Posterior vena cava (tissue), 2 donors: ENCODE measurements at regions not wholly inside any gene's neighbourhood (a gene's known extent, or its start where the extent isn't known, plus 50 kb on each side); places are given as distances from the start of the nearest gene placed in this dataset.

Experiments
- DNase-seq: peaks from one replicate; pipeline ENCODE4 v3.0.0-alpha.2; 2020; ENCODE audit warnings: low spot score
- intact Hi-C, 2 donors: fragments of 100-400 bp; cut with DNase I; formaldehyde crosslinking; loops; one replicate each; pipeline versions ENCODE4 v1.14.1 to v1.14.2; 2022 to 2023
- donor health status: DM: yes; HTN: yes; CAD: no.
- donor health status: DM: yes; HTN: yes; CAD: no.

DNA sequence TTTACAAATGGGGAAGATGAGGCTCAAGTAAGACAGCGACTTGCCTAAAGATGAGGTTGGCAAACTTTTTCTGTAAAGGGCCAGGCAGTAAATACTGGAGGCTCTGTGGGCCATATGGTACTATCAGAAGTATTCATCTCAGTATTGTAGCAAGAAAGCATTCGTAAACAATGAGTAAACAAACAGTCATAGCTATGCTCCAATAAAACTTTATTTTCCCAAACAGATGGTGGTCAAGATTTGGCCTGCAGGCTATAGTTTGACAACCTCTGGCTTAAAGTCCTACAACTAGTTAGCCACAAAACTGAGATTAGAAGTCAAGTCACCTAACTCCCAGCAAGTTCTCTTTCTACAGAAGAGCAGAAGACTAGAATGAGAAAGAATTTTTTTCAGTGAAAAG, 177.0 kb upstream of the NECTIN3 start:
- DNase-seq = no peak
- intact Hi-C loops = loop anchor here in 1 of 2 donors (10.0 kb wide), 1 partner anchor 1730 kb away; no protein-coding TSS in a partner anchor

DNA sequence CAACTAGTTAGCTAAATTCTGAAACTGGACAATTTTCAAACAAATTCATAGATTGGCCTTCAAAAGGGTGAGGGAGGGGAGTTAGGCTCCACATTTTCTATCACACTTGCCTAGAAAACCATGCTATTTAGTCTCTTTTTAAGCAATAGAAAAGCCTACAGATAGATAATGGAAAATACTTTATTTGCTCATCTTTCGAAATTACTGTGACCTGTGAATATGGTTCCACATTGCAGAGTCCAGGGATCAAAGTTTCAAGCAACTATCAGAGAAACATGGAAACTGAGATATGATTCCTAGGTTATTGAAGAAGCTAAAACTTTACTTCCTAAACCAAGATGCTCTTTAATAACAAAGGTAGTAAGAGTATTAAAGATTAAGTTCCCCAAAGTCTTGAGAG, 176.6 kb upstream of the NECTIN3 start:
- intact Hi-C loops = loop anchor here in 1 of 2 donors (10.0 kb wide), 1 partner anchor 1730 kb away; no protein-coding TSS in a partner anchor
- DNase-seq = no peak

DNA sequence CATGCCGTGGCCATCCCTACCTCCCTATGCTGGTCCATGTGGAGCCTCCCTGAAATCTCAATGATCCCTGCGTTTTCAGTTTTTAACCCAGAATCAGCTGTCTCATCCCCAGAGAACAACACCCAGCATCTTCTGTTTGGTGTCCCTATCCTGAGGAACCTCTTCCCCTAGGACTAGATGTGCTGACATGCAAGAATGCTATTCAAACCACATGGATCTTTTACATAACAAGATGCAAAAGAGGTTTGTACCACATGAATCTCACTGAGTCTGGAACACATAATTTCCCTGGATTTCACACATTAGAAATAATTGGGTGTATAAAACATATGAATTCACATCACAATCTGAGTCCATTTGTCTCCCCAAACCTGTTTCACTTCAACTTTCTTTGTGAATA, 174.6 kb upstream of the NECTIN3 start:
- no peak for DNase-seq
- intact Hi-C loops = loop anchor here in 1 of 2 donors (10.0 kb wide), 1 partner anchor 1732 kb away; no protein-coding TSS in a partner anchor

DNA sequence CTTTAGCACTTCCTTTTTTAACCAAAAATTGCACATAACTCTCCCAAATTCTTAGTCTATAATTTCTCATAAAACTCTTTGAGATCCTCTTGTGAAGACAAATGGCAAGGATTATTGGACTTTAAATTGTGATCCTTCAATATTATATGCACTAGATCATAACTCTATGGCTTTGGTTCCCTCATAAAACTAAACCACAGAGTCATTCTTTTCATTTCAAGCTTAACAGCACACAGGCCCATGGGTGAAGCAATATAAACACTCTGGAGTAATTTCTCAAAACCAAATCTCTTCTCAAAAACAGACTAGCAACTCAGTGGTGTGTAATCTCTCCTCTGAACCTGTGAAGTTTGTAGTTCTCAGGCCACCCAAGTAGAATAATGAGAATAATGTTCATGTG, 171.0 kb upstream of the NECTIN3 start:
- intact Hi-C loops = no loop called here
- no peak for DNase-seq

DNA sequence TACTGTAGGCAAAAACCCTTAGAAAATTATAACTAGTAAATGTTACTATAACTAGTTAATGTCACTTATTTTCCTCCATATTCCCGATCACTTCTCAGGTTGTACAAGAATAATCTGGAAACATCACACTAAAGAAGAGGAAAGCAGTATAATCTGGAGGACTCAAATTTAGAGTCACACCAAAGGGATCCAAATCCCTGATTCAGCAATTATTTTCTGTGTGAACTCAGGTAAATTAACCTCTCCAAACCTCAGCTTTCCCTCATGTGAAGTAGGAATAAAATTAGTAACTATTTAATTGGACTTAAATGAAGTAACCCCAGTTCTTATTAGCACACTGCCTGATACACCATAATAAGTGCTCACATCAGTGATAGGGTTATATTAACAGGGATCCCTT, 170.1 kb upstream of the NECTIN3 start:
- intact Hi-C loops = no loop called here
- no peak for DNase-seq

DNA sequence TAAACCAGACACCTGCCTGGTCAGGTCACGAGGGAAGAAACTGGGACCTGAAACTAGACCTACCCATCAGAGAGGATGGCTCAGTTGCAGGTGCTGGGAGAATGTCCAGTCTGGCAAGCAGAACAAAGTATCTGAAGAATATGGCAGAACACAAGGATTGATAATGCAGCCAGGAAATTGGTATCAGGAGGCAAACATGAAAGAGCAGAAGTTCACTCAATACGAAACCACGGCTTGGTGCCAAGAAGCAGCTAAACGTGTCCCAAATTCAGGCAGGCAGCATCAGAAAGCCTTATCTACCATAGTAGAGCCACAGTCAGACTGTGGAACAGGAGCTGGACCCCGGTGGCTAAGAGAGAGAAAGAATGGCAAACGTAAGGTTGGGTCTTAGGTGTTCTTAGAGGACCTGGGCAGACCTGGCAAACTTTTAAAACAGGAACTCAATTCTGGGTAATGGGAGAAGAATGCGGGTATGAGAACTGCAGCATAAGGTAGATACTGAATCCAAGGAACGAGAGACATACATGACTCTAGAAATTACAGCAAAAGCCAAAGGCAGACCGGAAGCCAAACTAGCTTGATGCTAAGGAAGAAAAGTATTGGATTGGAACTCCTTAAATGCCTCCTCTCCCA, 169.0 kb upstream of the NECTIN3 start:
- intact Hi-C loops = no loop called here
- DNase-seq = no peak

DNA sequence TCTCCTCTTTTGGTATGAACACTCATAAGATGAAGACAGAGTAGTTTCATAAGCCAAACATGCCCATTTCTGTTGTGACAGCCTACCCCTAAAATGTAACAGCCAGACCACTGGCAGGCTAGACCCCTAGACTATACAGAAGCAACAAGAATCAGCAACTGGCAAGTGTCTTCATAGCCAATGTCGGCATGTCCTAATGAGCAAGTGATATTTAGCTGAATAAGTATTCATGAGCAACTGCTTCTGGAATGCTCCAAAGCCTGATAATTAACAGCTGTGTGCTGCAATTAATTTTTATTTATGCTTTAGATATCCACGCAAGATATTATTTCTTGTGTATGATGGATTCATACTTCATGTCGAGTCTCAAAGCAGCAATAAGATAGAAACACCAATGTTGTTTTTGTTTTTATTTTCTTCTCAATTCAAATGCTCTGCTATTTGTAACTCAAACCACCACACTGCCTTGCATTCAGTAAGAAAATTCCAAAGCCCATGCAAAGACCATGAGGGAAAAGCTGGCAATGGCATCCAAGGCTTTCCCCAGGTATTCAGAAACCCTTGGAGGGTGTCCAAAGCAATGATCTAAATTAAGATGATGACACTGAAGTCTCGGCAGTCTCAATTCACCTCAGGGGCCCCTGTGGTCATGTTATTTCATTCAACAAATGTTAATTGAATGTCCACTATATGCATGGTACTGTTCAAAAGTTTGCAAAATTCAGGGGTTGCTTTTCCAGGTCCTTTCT, 167.7 kb upstream of the NECTIN3 start:
- no peak for DNase-seq
- intact Hi-C loops = no loop called here

DNA sequence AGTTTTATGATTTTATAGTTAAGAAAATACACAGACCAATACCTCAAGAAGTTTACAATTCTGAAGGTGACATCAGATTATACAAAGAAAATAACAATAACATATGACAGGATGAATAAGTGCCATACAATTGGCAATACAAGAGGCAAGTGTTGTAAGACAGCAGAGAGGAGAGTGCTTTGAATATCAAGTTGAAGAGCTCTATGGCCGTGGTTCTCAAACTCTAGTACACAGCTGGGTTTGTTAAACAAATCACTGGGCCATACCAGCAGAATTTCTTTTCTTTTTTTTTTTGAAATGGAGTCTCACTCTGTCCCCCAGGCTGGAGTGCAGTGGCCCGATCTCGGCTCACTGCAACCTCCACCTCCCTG, 167.1 kb upstream of the NECTIN3 start:
- no peak for DNase-seq
- intact Hi-C loops = no loop called here

DNA sequence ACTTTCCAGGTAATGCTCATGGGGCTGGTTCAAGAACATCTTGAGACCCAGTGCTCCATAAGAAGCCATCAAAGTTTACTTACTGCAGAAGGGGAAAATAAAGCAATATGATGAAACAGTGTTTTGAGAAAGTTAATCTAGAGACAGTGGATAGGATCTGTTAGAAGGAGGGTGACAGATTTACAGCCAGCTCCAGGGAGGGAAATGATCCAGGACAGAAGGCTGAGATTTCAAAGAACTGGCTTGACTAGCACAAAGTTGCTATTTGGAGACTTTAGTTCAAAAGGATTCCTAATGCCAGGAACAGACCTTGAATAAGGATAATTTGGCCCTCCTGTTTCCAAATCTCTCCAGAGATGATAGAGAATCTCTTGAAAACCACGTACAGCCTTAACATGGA, 166.5 kb upstream of the NECTIN3 start:
- intact Hi-C loops = no loop called here
- no peak for DNase-seq

DNA sequence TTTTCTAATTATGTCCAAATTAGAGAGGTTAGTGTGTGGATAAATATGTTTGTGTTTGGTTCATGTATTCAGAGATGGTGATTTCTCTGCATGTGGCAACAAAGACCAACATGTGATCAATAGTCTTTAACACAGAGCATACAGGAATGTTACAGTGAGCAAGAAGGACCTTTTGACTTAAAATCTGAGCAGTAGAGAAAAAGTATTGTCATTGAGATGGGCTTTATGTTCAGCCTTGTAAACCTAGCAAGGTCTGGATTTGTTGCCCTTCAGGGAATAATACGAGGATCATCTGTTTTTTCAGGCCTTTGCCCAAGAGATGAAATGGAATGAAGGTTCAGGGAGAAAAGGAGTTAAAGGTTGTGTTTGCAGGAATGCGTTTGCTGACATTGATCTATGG, 161.8 kb upstream of the NECTIN3 start:
- intact Hi-C loops = no loop called here
- DNase-seq = no peak

DNA sequence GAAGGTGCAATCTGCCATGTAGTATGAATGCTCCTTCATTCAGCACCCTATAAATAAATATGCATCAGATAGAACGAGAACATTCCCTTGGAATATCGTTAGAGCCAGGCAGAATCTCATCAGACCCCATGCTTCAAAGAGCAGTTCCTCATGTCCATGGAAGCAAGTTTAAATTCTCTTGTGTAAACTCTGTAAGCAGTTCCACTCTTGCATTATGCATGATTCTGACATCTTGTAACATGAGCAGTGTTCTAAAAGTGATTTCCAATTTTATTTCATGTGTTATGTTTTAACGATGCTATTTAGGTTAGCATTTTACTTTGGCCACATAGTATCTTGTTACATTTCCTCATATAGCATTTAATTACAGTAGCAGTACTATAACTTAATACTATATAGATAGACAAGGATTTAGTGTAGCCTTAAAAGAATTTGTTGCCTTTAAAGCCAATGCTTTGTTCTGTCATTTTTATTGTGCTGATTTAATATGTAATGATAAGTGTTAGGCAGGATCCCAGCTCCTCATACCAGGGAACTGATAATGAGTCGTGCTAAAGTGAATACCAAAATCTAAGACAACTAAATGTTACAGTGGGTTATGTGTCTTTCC, 161.2 kb upstream of the NECTIN3 start:
- no peak for DNase-seq

DNA sequence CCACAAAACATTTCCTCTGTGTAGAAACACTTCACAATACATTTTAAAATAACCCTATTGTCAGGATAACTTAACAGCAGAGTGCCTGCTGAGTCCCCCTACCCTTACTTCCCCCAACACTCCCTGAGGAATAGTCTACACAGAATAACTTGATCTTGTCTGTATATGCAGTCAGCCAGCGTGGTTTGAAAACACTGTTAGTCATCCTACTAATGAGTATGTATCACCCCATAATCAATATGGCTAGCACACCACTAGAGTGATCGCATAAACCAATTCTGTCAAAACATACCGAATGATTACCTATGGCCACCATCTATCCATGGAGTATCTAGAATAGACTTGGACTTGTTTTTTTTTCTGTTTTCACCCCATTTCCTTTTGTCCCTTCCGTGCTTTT, 152.7 kb upstream of the NECTIN3 start:
- intact Hi-C loops = no loop called here
- no peak for DNase-seq

More for the DNA sequence above, 161.2 kb upstream of the NECTIN3 start:
- intact Hi-C loops = no loop called here

DNA sequence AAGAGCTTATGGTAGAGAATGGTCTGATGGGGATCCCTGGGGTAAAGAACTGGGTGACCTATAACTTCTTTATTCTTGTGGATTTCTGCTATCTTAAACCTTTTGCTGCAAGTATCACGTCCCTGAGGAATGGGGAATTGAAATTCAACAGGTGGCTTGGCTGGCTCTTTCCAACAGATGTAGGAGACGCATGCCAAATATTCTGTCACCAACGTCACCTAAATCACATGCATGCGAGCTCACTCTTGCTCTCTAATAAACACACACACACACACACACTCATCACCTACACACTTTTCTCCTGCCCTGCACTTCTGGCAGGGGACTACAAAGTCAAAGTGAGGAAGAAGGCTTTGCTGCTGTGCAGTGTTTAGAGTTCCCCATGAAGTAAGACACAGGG, 145.8 kb upstream of the NECTIN3 start:
- intact Hi-C loops = no loop called here
- no peak for DNase-seq

DNA sequence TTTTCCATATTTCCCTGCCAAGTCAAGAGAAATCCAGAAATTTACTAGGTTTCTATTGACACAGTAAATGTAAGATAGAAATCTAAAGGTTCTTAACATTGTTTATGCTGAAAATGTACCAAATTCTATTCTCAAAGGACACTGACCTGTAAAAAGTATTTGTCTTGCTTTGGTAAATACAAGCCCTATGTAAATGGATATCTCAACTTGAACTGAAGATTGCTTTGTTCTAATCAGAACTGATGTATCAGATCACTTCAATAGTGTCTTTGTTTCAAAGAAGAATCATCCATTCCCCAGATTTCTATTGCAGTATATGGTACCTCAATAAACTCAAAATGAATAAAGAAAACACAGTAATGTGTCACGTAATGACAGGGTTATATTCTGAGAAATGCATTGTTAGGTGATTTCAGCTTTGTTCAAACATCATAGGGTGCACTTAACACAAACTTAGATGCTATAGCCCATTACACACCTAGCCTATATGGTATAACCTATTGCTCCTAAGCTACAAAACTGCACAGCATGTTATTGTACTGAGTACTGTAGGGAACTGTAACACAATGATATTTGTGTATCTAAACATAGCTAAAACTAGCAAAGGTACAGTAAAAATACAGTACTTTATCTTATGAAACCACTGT, 143.5 kb upstream of the NECTIN3 start:
- intact Hi-C loops = no loop called here
- no peak for DNase-seq

DNA sequence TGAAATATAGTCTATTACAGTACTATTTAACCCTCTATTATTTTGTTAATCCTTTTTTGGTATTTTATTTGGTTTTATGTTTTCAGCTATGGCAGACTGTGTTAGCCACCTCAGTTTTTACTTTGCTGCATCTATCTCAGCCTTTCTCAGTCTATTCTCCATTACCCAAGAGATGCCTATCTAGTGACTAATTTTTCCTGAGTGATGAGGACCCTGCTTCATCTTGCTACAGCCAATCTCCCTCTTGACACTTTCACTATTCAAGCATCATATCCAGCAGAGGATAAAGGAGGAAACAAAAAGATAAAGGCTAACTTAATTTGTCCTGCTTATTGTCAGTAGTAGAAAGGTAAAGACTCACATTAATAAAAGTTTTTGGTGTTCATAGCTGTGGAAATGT, 141.8 kb upstream of the NECTIN3 start:
- no peak for DNase-seq
- intact Hi-C loops = no loop called here

DNA sequence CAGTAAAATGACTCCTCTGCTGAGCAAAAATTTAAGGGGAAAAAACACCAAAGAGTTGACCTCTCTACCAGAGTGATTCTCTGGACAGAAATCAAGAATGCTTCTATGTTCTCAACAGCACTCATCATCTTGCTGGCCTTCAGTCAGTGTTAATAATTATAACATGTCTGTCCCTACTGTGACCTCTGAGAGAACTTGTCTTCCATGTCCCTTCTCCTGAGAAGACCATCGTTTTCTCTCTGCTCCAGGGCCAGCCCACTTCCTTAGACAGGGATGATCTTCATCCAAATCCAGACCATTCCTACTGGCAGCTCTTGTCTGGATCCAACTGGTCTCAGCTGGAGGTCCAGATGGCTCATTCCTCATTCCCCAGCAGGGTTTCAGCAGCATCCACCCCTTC, 139.0 kb upstream of the NECTIN3 start:
- intact Hi-C loops = no loop called here
- DNase-seq = no peak

DNA sequence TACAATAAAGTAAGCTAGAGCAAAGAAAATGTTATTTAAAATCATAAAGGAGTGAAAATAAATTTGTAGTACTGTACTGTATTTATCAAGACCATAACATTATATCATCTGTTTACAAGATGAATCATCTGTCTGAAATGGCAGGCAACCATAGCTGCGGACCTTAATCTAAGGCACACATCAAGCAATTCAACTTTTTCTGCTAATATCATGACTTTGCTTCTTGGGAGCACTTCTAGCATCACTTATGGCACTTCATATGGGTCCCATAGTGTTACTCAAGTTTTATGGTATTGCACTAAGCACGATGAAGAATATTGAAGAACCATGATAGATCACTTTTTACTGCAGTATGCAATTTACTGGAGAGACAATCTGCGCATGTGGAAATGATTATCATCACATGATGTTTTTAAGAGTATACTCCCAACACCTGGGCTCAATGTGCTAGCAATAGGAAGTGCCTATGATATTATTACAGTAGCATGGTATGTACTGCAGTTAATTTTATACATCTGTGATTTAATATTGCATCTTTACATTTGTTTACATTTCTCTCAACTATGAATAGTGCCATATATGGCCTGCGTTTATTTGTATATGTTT, 137.7 kb upstream of the NECTIN3 start:
- no peak for DNase-seq
- intact Hi-C loops = no loop called here

DNA sequence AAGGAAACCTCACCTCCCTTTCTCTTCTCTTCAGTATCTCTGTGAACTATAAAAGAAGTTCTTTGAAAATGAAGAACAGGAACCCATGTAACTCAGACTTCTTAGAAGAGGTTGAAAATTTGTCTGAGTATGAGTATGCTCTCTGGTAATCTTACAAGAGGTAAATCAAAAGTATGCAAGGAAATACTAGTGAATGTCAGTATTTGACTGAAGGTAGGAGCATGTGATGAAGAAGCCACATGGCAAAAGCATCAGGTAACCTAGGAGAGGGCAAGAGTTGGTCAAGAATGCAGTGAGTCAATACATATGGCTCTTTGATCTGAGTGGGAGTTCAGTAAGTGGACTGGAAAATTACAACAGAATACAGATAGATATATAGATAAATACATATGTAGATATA, 133.0 kb upstream of the NECTIN3 start:
- intact Hi-C loops = no loop called here
- no peak for DNase-seq

DNA sequence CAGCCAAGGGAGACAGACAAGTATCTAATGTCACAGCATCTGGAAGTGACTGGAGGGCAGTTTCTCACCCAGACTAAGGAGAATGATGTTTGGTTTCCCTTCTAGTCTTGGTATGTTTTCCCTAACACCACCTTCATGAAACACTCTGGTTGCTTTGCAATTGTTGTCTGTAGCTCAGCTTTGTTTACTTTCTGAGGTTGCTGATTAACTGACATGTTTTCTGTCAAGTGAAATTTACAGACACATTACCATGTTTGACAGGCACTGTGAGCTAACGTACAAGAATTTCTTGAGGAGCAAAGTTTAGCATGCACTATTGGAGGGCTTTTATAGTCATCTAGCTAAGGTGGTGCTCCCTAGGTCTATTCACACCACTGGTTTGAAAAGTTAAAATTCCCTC, 131.6 kb upstream of the NECTIN3 start:
- DNase-seq = no peak
- intact Hi-C loops = no loop called here

DNA sequence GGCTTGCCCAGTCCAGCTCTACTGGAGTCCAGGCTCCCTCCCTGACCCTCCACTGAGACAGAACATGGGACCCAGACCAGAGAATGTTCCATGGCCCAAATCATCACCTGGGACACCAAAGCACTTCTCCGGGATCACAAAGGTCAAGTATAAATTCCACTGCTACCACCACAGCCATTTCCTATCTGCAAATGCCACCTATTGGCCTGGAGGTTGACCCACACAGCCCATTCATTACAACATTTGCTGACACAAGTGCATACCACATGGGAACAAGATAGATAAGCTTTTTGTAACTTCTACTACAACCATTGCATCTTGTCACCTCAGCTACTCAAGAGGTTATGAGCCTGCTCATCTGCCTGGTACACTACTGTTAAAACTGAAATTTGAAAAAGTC, 126.8 kb upstream of the NECTIN3 start:
- no peak for DNase-seq
- intact Hi-C loops = no loop called here
